ENCODE measurements at regions not wholly inside any gene's neighbourhood (a gene's known extent, or its start where the extent isn't known, plus 50 kb on each side); places are given as distances from the start of the nearest gene placed in this dataset.
"Not testable (repeated sequence)": the region's sequence is repeated elsewhere in the genome, so short reads cannot be mapped to it uniquely, and the experiment has no call there.

DNA sequence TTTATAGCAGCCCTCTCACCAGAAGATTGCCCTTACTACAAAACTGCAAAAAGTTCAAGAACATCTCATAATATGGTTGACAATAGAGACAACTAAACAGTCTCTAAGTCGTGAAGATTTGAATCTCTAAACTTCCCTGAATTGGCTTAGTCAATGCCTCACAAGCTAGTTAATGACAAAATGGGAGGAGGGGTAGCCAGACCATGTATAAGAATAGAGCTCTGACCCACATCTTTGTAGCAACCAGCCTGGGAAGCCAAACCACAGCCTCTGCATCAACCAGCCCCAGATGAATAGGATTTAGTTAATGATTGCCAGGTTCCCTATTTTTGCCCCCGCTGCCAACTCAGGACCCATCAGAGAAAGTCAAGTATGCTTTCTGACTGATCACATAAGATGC, 1265.9 kb upstream of the PCDH10 start:
- not testable (repeated sequence) for H3K4me1 Mint-ChIP-seq (ENCODE audit: unreplicated experiment); DNase-seq (ENCODE audit: extremely low spot score, unreplicated experiment); H3K36me3 Mint-ChIP-seq (ENCODE audit: unreplicated experiment); H3K4me3 Mint-ChIP-seq (ENCODE audit: unreplicated experiment); H3K27ac Mint-ChIP-seq (ENCODE audit: unreplicated experiment); H3K27me3 Mint-ChIP-seq (ENCODE audit: unreplicated experiment); H3K9me3 Mint-ChIP-seq (ENCODE audit: unreplicated experiment)

DNA sequence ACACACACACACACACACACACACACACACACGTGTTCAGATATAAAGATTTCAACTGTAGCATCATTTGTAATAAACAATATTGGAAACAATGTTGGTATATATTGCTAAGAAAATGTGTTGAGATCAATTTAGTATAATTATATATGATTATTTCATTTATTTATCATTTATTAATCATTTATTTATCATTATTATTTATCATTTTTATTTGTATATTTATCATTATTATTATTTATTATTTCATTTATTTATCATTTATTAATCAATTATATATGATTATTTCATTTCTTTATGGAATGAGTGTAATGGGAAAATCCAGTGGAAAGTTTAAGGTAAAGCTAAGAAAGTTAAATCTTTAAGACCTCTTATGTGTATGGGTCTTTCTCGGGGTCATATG, 1223.4 kb upstream of the PCDH10 start:
- not testable (repeated sequence) for H3K27me3 Mint-ChIP-seq (ENCODE audit: unreplicated experiment); H3K4me3 Mint-ChIP-seq (ENCODE audit: unreplicated experiment); H3K4me1 Mint-ChIP-seq (ENCODE audit: unreplicated experiment); DNase-seq (ENCODE audit: extremely low spot score, unreplicated experiment); H3K9me3 Mint-ChIP-seq (ENCODE audit: unreplicated experiment); H3K27ac Mint-ChIP-seq (ENCODE audit: unreplicated experiment); H3K36me3 Mint-ChIP-seq (ENCODE audit: unreplicated experiment)

DNA sequence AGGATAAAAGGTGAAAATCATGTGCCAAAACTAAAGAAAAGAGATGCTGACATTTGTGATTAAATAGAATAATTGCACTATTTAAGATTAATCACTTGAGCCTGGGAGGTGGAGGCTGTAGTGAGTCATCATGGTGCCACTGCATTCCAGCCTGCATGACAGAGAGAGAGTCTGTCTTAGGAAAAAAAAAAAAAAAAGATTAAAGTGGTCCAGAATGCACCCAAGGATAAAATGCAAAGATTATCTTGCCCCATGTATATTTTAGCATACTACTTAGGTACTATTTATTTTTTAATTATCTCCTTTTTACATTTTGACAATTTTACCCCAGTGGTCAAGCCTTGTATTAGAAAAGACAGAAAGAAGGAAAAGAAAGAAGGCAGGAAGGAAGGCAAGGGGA, 1181.4 kb upstream of the PCDH10 start:
- not testable (repeated sequence) for DNase-seq (ENCODE audit: extremely low spot score, unreplicated experiment); H3K4me1 Mint-ChIP-seq (ENCODE audit: unreplicated experiment); H3K27ac Mint-ChIP-seq (ENCODE audit: unreplicated experiment); H3K4me3 Mint-ChIP-seq (ENCODE audit: unreplicated experiment); H3K27me3 Mint-ChIP-seq (ENCODE audit: unreplicated experiment); H3K9me3 Mint-ChIP-seq (ENCODE audit: unreplicated experiment); H3K36me3 Mint-ChIP-seq (ENCODE audit: unreplicated experiment)

DNA sequence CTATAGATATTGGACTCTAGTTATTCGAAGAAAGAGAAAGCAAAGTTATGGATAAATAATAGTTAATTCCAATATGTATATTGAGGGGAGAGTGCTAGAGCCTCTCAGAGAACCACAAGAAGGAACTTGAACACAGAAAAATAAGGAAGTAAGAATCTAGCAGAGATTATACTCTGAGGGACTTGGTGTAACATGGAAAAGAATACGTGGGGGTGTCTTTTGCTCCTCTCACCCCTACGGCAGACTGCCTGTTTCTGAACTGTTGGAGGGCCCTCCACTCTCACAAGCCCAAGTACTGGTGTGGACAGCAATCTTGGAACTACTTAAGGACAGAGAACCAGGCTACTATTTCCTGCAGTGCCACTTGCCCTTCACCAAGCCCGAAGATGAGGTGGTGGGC, 1174.4 kb upstream of the PCDH10 start:
- Mint-ChIP-seq H3K27ac (ENCODE audit: unreplicated experiment) (no peak overlapping the region), H3K4me3 (ENCODE audit: unreplicated experiment) (no peak overlapping the region)

DNA sequence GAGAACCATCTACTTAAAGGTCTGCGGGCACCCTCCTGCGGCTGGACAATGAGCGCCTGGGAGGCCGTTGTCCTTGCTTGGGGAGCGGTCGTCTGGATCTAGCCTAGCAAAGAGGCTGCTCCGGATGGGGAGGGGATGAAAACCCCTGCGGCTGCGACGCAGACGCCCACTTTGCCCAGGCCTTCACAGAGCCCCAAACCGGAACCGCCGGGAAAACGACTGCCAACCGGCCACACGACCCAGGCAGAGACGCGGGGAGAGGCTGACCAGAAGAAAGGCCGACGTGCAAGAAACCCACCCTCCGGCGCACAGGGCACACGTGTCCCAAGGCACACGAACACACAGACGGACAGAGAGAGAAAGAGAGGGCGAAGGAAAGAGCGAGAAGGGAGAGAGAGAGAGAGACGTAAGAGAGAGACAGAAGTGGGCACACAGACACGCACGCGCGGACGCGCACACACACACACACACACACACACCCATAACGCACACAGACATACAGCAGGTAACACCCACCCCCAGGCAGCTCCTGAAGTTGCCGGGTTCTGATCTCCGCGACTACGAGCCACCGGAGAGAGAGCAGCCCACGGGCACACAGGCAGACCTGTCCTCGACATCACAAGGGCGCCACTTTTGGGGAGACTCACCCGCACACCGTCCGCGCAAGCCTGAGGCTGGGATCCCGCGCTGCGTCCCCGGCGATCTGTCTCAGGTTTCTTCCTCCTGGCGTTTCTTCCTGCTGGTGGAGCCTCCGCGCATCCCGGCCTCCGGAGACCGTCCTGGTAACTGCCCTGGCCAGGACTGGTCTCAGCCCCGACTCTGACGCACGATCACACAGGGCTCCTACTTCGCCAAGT, 1173.6 kb upstream of the PCDH10 start:
- H3K4me1 Mint-ChIP-seq (ENCODE audit: unreplicated experiment); H3K36me3 Mint-ChIP-seq (ENCODE audit: unreplicated experiment); H3K27me3 Mint-ChIP-seq (ENCODE audit: unreplicated experiment); H3K4me3 Mint-ChIP-seq (ENCODE audit: unreplicated experiment); H3K27ac Mint-ChIP-seq (ENCODE audit: unreplicated experiment): not testable (repeated sequence)
- peak; percentile 76 for DNase-seq (ENCODE audit: extremely low spot score, unreplicated experiment)
- H3K9me3 Mint-ChIP-seq (ENCODE audit: unreplicated experiment) = peaks cover 11% of the 10 kb centered on the region

More for the DNA sequence above, 1174.4 kb upstream of the PCDH10 start:
- H3K36me3 Mint-ChIP-seq (ENCODE audit: unreplicated experiment) = no peaks in the 10 kb centered on the region
- H3K27me3 Mint-ChIP-seq (ENCODE audit: unreplicated experiment) = no peaks in the 10 kb centered on the region
- H3K4me1 Mint-ChIP-seq (ENCODE audit: unreplicated experiment) = no peaks in the 10 kb centered on the region
- TF ChIP-seq, protein P1, sequence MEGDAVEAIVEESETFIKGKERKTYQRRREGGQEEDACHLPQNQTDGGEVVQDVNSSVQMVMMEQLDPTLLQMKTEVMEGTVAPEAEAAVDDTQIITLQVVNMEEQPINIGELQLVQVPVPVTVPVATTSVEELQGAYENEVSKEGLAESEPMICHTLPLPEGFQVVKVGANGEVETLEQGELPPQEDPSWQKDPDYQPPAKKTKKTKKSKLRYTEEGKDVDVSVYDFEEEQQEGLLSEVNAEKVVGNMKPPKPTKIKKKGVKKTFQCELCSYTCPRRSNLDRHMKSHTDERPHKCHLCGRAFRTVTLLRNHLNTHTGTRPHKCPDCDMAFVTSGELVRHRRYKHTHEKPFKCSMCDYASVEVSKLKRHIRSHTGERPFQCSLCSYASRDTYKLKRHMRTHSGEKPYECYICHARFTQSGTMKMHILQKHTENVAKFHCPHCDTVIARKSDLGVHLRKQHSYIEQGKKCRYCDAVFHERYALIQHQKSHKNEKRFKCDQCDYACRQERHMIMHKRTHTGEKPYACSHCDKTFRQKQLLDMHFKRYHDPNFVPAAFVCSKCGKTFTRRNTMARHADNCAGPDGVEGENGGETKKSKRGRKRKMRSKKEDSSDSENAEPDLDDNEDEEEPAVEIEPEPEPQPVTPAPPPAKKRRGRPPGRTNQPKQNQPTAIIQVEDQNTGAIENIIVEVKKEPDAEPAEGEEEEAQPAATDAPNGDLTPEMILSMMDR (IDR thresholded peaks at IDR 0.05) = no peak
- H3K9me3 Mint-ChIP-seq (ENCODE audit: unreplicated experiment) = peaks cover 11% of the 10 kb centered on the region
- DNase-seq (ENCODE audit: extremely low spot score, unreplicated experiment) = no peak

DNA sequence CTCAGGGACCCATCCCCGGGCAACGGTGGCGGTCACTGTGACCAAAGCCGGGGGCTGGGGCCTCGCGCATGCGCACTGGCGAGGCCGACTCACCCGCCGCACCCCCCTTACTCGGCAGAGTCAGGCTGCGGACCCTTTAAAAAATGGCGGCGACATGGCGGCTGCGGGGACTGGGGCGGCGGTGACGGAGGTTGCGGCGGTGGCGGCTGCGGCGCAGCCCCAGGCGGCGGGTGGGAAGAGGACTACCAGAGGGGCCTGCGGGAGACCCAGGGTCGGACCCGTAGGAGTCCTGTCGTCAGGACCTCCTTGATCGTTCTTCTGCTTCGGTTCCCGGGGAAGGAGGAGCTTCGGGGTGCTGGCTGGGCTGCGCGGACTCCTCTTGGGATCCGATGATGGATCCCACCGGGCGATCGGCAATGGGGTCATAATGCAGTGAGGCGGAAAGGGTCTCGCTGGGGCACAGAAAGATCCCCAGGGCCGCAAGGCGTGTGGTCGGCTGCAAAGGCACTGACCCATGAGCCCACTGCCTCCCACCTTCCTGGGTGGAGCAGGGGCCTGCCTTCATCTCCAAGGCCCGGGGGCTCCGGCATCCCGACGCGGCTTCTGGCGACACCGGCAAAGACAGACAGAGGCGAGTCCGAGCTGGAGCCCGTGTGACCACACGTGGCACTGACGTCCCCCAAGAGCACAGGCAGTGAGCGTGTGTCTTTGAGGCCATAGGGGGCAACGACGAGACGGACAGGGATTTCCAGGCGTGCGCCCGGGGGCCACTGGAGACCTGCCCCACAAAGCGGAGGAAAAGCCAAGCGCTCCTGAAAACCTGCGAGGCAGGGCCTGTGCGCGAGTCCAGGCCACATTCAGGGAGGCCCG, 1172.7 kb upstream of the PCDH10 start:
- not testable (repeated sequence) for H3K27me3 Mint-ChIP-seq (ENCODE audit: unreplicated experiment); H3K36me3 Mint-ChIP-seq (ENCODE audit: unreplicated experiment); H3K27ac Mint-ChIP-seq (ENCODE audit: unreplicated experiment); H3K4me1 Mint-ChIP-seq (ENCODE audit: unreplicated experiment); H3K4me3 Mint-ChIP-seq (ENCODE audit: unreplicated experiment)
- peak; percentile 81 for DNase-seq (ENCODE audit: extremely low spot score, unreplicated experiment)
- peaks cover 18% of the 10 kb centered on the region for H3K9me3 Mint-ChIP-seq (ENCODE audit: unreplicated experiment)

DNA sequence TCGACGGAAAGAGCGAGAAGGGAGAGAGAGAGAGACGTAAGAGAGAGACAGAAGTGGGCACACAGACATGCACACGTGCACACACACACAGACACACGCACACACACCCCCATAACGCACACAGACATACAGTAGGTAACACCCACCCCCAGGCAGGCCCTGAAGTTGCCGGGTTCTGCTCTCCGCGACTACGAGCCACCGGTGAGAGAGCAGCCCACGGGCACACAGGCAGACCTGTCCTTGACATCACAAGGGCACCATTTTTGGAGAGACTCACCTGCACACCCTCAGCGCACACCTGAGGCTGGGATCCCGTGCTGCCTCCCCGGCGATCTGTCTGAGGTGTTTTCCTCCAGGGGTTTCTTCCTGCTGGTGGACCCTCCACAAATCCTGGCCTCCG, 1171.0 kb upstream of the PCDH10 start:
- Mint-ChIP-seq H3K4me3 (ENCODE audit: unreplicated experiment) (no peak overlapping the region), H3K27me3 (ENCODE audit: unreplicated experiment) (no peaks in the 10 kb centered on the region)

More for the DNA sequence above, 1171.0 kb upstream of the PCDH10 start:
- TF ChIP-seq, protein P1 (IDR thresholded peaks at IDR 0.05) = no peak
- Mint-ChIP-seq H3K27ac (ENCODE audit: unreplicated experiment) (no peak overlapping the region), H3K36me3 (ENCODE audit: unreplicated experiment) (no peaks in the 10 kb centered on the region), H3K9me3 (ENCODE audit: unreplicated experiment) (peaks cover 20% of the 10 kb centered on the region), H3K4me1 (ENCODE audit: unreplicated experiment) (no peaks in the 10 kb centered on the region)
- DNase-seq (ENCODE audit: extremely low spot score, unreplicated experiment) = no peak

All from osteocyte (in vitro differentiated cells).